Frontal cortex (tissue), 3 donors: ENCODE measurements at regions not wholly inside any gene's neighbourhood (a gene's known extent, or its start where the extent isn't known, plus 50 kb on each side); places are given as distances from the start of the nearest gene placed in this dataset.
"Not testable (repeated sequence)": the region's sequence is repeated elsewhere in the genome, so short reads cannot be mapped to it uniquely, and the experiment has no call there.

Source experiments
- DNase-seq, 2 donors: peaks; one replicate each; pipeline ENCODE4 v3.0.0; 2012; ENCODE audit warnings: low spot score in 2 of 2
- FAIRE-seq: peaks from 2 replicates; lab custom pipeline; 2012; peaks lifted over from hg19 to GRCh38; lab: Jason Lieb, UNC
- donor health status: control.
- donor health status: control.
- donor health status: control.

DNA sequence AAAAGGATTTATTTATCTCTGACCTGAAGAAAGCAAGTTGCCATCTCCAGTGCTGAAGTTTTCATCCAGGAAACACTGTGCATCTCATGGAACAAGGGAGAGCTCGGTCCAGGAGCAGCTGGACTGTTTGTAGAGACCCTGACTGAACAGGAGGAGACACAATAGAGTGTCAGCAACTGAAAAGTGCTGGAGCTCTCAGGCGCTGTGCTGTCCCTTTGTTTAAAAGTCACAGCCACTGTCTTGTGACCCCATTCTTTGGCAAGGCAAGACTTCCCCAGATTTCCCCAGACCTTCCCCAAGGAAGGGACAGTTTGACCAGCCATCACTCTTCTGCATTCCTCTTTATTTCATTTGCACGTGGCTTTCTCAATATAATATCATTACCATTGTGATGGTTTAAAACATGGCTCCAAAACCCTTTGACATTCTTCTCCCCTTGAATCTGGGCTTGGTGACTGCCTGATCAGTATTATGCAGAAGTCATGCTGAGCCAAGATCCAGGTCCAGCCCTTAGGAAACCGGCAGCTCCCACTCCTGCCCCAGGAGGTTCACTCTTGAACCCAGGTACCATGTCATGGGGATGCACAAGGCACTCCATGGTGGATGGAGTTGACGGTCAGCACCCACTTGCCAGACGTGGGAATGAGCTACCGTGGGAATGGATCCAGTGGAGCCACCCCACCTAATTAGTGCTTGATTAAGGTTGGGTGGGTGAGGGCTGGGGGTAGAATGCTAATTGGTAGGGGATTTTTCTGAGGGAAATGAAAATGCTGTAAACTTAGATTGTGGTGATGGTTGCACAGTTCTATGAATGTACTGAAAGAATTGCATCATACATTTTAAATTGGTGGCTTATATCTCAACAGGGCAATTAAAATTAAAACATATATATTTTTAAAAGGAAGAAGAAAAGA lies 497.9 kb upstream of the RAB6C start:
- no peak for FAIRE-seq
- no peak for DNase-seq

DNA sequence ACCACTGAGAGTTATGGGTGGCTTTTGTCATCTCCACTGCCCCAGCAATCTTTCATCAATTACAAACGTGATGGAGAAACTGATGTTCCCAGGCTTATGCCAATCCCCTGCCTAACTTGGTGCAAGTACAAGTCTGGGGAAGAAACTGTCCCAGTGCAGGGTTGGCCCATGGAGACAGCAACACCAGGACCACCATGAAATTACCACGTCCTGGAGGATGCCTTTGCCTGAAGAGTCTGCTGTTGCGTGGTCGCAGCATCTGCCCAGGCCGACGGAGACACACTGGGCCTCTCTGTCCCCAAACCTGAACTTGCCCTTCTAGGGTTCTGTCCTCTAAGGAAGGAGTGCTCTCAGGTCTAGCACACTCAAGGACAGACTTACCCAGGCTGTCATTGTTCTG lies 496.8 kb upstream of the RAB6C start:
- DNase-seq: no peak
- FAIRE-seq: no peak

DNA sequence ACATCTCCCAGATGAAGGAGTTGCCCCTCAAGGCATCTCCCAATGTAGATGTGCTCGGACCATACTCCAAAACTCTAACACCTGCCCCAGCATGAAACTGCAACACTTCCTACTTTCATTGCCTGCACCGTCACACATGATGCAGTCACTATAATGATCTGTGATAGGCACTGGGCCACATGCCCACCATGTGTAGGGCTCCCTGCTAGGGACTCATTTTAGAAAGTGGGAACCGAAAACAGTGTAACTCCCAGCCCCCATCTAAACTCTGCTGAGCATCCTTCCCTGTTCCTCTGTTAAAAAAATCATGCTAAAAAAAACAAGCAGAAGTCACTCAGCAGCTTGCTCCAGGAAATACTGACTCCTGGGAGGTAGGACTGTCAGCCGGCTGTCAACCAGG lies 496.1 kb upstream of the RAB6C start:
- no peak for FAIRE-seq
- DNase-seq: no peak

DNA sequence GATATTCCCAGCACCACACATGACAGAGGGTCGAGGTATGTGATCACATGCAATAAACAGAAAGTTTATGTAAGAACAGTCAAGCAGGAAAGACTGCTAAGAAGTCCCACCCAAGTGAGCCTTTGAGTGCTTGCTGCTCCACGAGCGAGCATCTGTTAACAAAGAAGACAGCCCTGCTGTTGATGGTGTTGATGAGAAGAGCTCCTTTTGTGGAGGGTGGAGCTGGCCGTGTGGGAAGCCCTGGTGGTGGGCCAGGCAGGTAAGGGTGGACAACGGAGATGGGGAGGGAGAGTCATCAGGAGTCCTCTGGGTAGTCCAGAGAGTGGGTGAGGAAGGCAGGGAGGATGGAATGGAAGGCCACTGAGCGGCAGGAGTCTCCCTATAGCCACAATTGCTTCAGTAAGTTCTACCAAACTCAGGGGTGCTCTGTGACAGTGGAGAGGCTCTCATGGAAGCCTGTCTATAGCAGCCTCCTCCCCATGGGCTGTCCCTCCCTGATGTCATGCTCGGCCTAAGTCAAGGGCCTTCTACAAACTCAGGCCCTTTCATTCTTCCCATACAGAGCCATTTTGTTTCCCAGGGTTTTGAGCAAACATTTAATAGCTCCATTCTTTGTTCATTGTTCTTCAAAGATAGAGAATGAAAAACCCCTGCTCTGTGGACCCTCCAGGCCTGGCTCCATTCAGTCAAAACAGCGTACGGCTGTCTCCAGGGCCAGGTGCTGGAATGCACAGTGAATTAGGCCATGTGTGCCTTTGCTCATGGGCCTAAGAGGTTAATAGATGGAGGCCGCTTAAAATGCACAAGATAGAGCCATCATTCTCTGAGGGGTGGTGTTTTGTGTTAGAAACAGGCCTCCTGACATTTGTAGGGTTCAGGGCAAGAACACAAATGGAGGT lies 494.2 kb upstream of the RAB6C start:
- FAIRE-seq (no peak), DNase-seq (no peak)

DNA sequence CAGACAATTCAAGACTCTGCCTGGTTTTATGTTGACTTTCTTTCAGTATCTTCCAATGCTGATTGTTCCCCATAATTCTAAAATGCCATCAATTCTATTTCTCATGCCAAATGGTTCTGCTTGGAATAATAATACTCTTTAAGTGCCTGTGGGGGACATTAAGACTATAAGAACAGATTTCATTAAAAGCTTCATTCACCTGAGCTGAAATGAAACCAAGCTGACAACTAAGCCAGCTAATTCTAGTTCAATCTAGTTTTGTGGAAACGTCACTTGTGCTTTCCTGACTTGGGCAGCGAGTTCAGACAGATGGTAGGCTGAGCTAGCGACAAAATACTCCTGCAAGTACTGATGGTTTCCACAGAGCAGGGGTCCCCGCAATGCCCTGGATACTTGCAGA lies 491.1 kb upstream of the RAB6C start:
- DNase-seq: no peak
- no peak for FAIRE-seq

DNA sequence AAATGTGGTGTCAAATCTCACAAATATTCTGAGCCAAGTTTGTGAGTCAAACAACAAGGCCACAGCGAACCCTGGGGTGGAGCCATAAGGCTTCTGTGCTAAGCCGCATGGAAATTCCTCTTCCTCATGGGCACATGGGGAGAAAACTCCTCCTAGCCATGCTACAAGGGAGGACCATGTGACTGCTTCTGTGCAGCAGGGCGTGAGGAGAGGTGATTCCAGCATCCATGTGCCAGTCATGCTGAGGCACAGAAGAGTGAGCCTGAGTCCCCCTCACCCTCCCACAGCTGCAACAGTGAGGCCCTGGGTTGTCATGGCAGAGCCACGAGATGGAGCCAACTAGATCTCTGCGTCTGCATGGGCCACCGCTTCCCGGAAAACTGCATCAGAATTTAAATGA lies 488.8 kb upstream of the RAB6C start:
- DNase-seq: no peak

DNA sequence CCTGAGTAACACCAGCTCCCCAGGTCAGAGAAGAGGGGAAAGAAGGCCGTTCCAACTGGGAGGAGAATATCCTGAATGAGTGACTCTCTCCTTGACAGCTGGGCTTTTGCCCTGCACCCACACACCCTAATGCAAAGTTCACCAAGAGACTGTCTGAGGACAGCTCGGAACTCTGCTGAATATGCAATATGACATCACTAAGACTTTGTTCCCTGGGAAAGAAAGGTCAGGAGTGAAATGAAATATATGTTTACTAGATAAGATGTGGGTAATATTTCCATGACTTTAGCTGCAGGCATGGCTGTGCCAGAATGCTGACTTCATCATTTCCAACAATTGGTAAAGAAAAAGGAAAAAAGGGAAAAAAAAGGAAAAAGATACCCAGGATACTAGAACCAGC lies 488.2 kb upstream of the RAB6C start:
- DNase-seq (no peak), FAIRE-seq (no peak)

More for the DNA sequence above, 488.8 kb upstream of the RAB6C start:
- no peak for FAIRE-seq

DNA sequence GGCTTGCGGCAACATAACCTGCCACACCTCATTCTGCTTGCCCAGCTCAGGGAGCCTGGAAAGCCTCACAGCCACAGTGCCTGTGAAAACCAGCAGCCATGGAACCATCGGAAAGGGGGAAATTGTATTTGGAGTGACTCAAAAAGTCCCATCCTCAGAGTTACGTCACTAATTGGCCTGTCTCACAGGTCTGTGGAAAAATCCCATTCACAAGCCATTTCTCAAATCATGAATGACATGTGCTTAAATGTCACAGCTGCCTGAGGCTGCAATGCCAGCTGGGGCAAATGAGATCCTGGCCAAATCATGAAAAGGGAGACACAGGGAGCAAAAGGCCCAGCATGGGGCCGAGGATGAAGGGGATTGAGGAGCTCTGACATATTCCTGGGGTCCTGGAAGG lies 486.9 kb upstream of the RAB6C start:
- DNase-seq (no peak), FAIRE-seq (no peak)

DNA sequence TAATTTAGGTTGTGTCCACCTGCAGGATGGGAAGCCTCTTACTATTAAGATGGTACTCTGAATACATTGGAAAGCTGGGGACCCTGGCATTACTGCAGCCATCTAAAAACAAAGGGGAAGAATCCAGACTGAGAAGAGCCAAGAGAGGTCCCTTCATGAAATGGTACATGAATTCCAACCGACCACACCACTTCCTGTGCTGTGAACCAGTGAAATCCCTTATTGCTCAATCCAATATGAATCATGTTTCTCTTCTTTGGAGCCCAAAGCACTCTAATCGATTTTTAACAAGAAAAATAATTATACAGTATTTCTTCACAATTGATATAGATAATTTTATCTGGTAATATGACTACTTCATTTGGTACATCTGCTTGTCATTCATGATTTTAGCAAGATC lies 479.7 kb upstream of the RAB6C start:
- FAIRE-seq: no peak

DNA sequence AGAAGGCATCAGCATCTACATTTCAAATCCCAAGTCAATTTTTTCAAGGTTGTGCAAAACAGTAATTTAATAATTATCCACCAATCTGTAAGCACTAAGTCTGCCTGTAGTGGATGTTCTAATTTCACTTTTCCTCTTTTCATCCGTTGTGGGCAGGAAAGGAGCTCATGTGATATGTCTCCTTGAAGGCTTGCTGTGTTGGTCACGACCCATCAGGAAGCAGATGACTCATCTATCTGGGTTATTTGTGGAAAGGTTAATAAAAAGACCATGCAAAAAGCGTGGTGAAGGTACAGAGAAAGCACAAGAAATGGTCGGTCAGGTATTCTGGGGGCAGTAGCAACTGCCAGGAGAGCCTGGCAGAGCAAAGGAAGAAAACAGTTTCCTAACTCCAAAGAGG lies 476.7 kb upstream of the RAB6C start:
- DNase-seq (no peak), FAIRE-seq (no peak)

More for the DNA sequence above, 479.7 kb upstream of the RAB6C start:
- no peak for DNase-seq

DNA sequence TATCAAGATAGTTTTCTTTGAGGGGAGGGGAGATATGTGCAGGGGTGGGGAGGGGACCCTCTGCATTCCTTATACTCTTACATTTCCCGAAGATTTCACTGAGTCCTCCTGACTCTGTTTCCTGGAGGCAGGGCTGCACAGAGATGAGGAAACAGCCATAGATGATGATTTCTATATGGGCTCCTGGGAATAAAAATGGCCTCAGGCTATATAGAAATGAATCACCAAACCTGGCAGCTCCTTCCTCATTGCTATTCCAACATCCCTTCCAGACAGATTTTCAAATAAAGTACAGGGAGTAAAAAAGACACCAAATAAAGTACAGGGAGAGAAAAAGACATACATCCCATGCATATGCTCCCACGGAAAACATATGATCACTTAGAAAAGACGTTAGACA lies 474.8 kb upstream of the RAB6C start:
- FAIRE-seq: no peak

DNA sequence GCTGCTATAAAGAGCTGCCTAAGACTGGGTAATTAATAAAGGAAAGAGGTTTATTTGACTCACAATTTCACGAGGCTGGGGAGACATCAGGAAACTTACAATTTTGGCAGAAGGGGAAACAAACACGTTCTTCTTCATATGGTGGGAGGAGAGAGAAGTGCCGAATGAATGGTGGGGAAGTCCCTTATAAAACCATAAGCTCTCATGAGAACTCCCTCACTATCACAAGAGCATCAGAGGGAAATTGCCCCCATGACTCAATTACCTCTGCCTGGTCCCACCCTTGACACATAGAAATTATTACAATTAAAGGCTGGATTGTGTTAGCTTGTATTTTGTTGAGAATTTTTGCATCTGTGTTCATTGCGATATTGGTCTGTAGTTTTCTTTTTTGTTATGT lies 460.5 kb upstream of the RAB6C start:
- FAIRE-seq: no peak
- DNase-seq: no peak

More for the DNA sequence above, 474.8 kb upstream of the RAB6C start:
- DNase-seq: no peak

DNA sequence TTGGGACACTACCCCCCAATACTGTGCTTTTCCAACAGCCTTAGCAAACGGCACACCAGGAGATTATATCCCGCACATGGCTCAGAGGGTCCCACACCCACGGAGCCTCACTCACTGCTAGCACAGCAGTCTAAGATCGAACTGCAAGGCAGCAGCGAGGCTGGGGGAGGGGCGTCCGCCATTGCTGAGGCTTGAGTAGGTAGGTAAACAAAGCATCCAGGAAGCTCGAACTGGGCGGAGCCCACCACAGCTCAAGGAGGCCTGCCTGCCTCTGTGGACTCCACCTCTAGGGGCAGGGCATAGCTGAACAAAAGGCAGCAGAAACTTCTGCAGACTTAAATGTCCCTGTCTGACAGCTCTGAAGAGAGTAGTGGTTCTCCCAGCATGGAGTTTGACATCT lies 447.3 kb upstream of the RAB6C start:
- not testable (repeated sequence) for FAIRE-seq, DNase-seq

DNA sequence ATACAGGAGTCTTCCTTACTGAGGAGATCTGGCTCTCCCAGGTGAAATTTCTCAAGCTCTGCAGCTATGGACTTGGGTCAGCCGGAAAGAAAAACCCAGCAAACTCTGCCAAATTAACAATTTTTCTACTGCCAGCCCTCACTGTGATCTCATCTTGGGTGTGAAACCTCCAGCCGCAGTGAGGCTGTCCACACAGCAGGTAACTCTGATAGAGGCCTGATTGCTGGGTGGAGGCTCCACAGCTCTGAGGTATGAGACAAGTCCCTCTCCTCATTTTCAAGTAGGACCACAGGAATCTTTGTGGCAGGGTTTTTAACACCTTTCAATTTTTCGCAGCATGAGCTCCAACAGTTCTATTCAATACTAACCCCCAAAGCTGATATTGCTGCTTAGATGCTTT lies 430.6 kb upstream of the RAB6C start:
- FAIRE-seq: no peak
- DNase-seq: no peak

DNA sequence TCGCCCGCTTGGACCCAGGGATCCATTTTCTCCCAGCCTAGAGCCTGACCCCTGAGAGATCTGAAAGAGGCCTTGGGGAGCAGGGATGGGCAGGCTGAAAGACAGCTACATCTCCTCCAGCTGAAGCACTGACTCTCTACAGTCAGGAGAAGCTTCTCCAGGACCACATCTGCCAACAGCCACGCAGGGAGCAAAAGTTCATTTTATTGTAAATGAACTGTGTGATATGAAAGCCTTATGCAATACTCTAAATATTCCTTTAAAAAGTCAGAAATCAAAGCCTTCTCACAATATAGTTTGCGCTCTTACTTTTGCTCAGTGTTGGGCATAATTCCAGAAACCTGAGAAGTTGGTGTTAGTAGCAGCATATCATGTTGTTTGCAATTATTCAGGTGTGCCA lies 428.9 kb upstream of the RAB6C start:
- DNase-seq (no peak), FAIRE-seq (no peak)

DNA sequence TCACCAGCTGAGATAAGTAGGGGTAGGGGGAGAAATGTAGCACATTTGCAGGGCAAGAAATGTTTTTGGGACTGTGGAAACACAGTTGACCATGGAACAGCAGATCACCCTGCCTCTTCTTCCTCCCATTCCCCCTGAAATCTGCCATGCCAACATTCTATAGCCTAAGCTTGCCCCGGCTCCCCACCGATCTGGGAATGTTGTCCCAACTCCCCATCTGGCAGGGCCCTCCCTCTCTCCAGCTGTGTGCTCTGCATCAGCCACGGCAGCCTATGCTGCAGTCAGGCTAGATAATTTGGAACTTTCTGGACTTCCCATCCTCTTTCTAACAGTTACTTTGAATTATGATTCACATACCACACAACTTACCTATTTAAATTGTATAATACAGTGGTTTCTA lies 425.1 kb upstream of the RAB6C start:
- DNase-seq (no peak), FAIRE-seq (no peak)

DNA sequence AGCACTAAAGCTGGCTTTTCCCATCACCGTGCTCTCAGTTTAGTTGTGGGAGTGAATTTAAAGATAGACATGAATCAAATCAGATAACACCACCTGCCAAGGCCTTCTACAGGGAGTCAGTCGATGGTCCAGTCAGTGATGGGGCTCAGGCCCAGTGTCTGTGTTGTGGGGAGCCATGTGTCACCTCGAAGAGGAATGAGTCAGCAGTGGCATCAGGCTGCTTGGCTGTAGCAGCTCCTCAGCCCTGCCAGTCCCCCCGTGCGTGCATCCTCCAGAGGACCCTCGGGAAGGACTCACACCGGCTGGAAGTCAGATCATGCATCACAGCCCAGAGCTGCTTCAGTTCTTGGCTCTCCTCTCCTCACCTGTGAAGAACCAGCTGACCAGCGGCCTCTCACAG lies 420.4 kb upstream of the RAB6C start:
- DNase-seq (no peak), FAIRE-seq (no peak)

DNA sequence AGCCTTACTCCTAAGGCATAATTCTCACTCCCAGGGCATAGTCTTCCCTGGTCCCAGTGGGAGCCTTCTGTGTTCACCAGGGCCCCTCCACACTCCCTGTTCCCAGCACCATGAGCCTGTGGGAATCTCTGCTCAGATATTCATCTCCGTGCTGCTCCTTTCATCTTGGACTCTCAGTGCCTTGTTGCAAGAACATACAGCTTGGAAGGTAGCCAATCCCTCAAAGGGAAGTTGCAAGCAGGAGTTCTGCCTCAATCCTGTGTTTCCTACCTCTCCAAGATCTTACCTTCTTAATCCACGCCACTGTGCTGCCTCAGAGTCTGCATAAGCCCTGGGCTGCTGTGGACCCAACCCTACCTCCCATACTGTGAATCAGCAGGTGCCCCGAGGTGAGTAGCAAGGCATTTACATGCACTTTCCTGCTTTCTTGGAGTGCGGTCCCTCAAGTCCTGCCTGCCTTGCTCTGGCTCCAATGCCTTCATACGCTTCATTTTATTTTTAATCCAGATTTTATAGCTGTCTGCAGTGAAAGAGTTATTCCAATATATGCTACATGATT lies 413.8 kb upstream of the RAB6C start:
- DNase-seq: no peak
- FAIRE-seq: no peak

DNA sequence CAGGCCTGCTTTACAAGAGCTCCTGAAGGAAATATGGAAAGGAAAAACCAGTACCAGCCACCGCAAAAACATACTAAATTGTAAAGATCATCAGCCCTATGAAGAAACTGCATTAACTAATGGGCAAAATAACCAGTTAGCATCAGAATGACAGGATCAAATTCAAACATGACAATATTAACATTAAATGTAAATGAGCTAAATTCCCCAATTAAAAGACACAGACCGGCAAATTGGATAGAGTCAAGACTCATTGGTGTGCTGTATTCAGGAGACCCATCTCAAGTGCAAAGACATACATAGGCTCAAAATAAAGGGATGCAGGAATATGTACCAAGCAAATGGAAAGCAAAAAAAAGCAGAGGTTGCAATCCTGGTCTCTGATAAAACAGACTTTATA lies 408.7 kb upstream of the RAB6C start:
- FAIRE-seq, DNase-seq: not testable (repeated sequence)

DNA sequence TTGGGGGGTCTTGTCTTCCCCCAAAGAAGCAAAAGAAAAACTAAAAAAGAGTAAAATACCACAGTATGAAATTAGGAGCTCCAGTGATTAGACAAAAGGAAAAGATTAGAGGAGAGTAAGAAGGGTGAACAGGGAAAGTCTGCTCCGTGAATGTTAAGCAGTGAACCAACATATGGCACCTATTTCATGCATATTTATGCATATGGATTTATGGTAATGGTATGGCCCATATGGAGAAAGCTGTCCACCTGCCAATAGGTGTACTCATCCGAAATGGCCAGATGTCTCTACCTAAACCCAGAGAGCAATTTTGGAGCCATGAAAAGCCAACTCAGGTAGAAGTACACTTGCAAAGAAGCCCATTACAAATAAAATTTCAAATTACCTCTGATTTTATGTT lies 404.0 kb upstream of the RAB6C start:
- DNase-seq (no peak), FAIRE-seq (no peak)

DNA sequence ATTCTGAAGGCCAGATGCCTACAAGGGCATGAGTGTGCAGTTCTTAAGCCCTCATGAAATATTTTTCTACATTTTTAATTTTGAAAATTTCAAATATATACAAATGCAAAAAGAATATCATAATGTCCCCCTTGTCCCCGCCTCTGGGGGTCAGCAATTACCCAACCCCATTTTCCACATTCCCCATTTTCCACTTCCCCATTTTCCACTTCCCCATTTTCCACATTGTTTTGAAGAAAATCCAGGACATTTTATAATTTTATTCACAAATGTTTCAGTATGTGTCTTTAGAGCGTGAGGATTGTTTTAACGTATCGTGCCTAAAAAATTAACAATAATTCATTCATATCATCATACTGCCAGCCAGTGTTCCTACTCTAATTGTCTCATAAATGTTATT lies 403.6 kb upstream of the RAB6C start:
- FAIRE-seq (no peak), DNase-seq (no peak)
